Glutamatergic neuron (in vitro differentiated cells): ENCODE measurements at regions not wholly inside any gene's neighbourhood (a gene's known extent, or its start where the extent isn't known, plus 50 kb on each side); places are given as distances from the start of the nearest gene placed in this dataset.

ENCODE experiments used
- DNase-seq: peaks from one replicate; pipeline ENCODE4 v3.0.0; 2022
- H3K27ac Mint-ChIP-seq: one replicate; pipeline ENCODE4 v1.8.0; 2020; ENCODE audit warnings: mild to moderate bottlenecking, mixed read lengths, inconsistent platforms; ENCODE audit not compliant: unreplicated experiment
- H3K27me3 Mint-ChIP-seq: one replicate; pipeline ENCODE4 v1.8.0; 2020; ENCODE audit warnings: mild to moderate bottlenecking, moderate library complexity, mixed read lengths, inconsistent platforms; ENCODE audit not compliant: unreplicated experiment
- H3K36me3 Mint-ChIP-seq: one replicate; pipeline ENCODE4 v1.8.0; 2020; ENCODE audit warnings: mild to moderate bottlenecking, mixed read lengths, inconsistent platforms; ENCODE audit not compliant: unreplicated experiment
- H3K4me1 Mint-ChIP-seq: one replicate; pipeline ENCODE4 v1.8.0; 2020; ENCODE audit warnings: mild to moderate bottlenecking, low read depth, mixed read lengths, inconsistent platforms; ENCODE audit not compliant: unreplicated experiment
- H3K4me3 Mint-ChIP-seq: one replicate; pipeline ENCODE4 v1.8.0; 2020; ENCODE audit warnings: mild to moderate bottlenecking, mixed read lengths, inconsistent platforms; ENCODE audit not compliant: unreplicated experiment
- H3K9me3 Mint-ChIP-seq: one replicate; pipeline ENCODE4 v1.8.0; 2020; ENCODE audit warnings: mild to moderate bottlenecking, moderate library complexity, mixed read lengths, inconsistent platforms; ENCODE audit not compliant: unreplicated experiment
- CTCF ChIP-seq: fragments of 200-600 bp; sonication (generic); IDR thresholded peaks from one replicate; pipeline ENCODE4 v1.5.0; 2021; ENCODE audit not compliant: partially characterized antibody, unreplicated experiment

GRCh38 chr20:59469267-59470252, 134.8 kb upstream of the PHACTR3 start:
- Mint-ChIP-seq H3K36me3 (no peaks in the 10 kb centered on the region), H3K27ac (no peak overlapping the region), H3K27me3 (peaks cover 4% of the 10 kb centered on the region), H3K4me1 (peaks cover 5% of the 10 kb centered on the region), H3K9me3 (peaks cover 3% of the 10 kb centered on the region), H3K4me3 (no peak overlapping the region)
- DNase-seq, result no peak
- no peak for TF ChIP-seq CTCF

- H3K4me1 Mint-ChIP-seq, result peaks cover 5% of the 10 kb centered on the region
- H3K27me3 Mint-ChIP-seq, result peaks cover 4% of the 10 kb centered on the region
- peaks cover 3% of the 10 kb centered on the region for H3K9me3 Mint-ChIP-seq
- no peak overlapping the region for H3K27ac Mint-ChIP-seq
- H3K36me3 Mint-ChIP-seq, result no peaks in the 10 kb centered on the region
- DNase-seq, result no peak
- no peak overlapping the region for H3K4me3 Mint-ChIP-seq
- no peak for TF ChIP-seq CTCF
These were observed 133.8 kb upstream of the PHACTR3 start for GRCh38 chr20:59470521-59470920.

- no peak for DNase-seq
- H3K27me3 Mint-ChIP-seq, result peaks cover 3% of the 10 kb centered on the region
- H3K36me3 Mint-ChIP-seq, result no peaks in the 10 kb centered on the region
- peaks cover 5% of the 10 kb centered on the region for H3K4me1 Mint-ChIP-seq
- H3K27ac Mint-ChIP-seq, result no peak overlapping the region
- no peak for TF ChIP-seq CTCF
- peaks cover 3% of the 10 kb centered on the region for H3K9me3 Mint-ChIP-seq
- no peak overlapping the region for H3K4me3 Mint-ChIP-seq
These were observed 132.5 kb upstream of the PHACTR3 start for GRCh38 chr20:59471653-59472421.

- TF ChIP-seq CTCF, result no peak
- H3K9me3 Mint-ChIP-seq, result peaks cover 5% of the 10 kb centered on the region
- H3K27me3 Mint-ChIP-seq, result peaks cover 3% of the 10 kb centered on the region
- H3K4me3 Mint-ChIP-seq, result no peak overlapping the region
- H3K27ac Mint-ChIP-seq, result no peak overlapping the region
- no peaks in the 10 kb centered on the region for H3K36me3 Mint-ChIP-seq
- H3K4me1 Mint-ChIP-seq, result no peaks in the 10 kb centered on the region
- no peak for DNase-seq
These were observed 130.6 kb upstream of the PHACTR3 start for GRCh38 chr20:59473742-59474141.
